A549 (cell line): ENCODE measurements at regions not wholly inside any gene's neighbourhood (a gene's known extent, or its start where the extent isn't known, plus 50 kb on each side); places are given as distances from the start of the nearest gene placed in this dataset.

Source experiments
- CEBPB ChIP-seq, 2 experiments: fragments of >200 bp in 1 of 2; sonication (Bioruptor Twin) in 1 of 2; formaldehyde crosslinking in 1 of 2; IDR thresholded peaks; 2 replicates each; pipeline ENCODE4 v1.6.1; 2012 to 2016
- CTCF ChIP-seq: fragments of >200 bp; sonication (Bioruptor Twin); formaldehyde crosslinking; IDR thresholded peaks from 3 replicates; pipeline ENCODE4 v1.5.1; 2016
- EP300 ChIP-seq, 2 experiments: fragments of >200 bp; sonication (Bioruptor Twin); formaldehyde crosslinking; IDR thresholded peaks; 2 replicates in 1 of 2; 3 replicates in 1 of 2; pipeline ENCODE4 v1.6.1; 2016 to 2017
- JUN ChIP-seq, 2 experiments: fragments of >200 bp; sonication (Bioruptor Twin); formaldehyde crosslinking; IDR thresholded peaks; 2 replicates in 1 of 2; 3 replicates in 1 of 2; pipeline ENCODE4 v1.6.1; 2016 to 2017
- MAFK ChIP-seq: fragments of 450-650 bp; IDR thresholded peaks from 2 replicates; pipeline ENCODE4 v1.6.1; 2014; ENCODE audit not compliant: partially characterized antibody
- POLR2A ChIP-seq: IDR thresholded peaks from 2 replicates; pipeline ENCODE4 v1.6.1; 2012; ENCODE audit warnings: mild to moderate bottlenecking, low read length
- RAD21 ChIP-seq, 2 experiments: fragments of >200 bp in 1 of 2; sonication (Bioruptor Twin) in 1 of 2; formaldehyde crosslinking in 1 of 2; IDR thresholded peaks in 1 of 2; conservative IDR thresholded peaks in 1 of 2; 2 replicates in 1 of 2; 3 replicates in 1 of 2; pipeline ENCODE4 v1.6.1; 2012 to 2018; ENCODE audit warnings: inconsistent platforms in 1 of 2
- RNF2 ChIP-seq: fragments of 200-600 bp; sonication (generic); IDR thresholded peaks from 2 replicates; pipeline ENCODE4 v1.6.1; 2016; ENCODE audit warnings: low read depth, mild to moderate bottlenecking, antibody characterized with exemption, moderate library complexity, borderline replicate concordance
- SMC3 ChIP-seq: fragments of >200 bp; sonication (Bioruptor Twin); formaldehyde crosslinking; IDR thresholded peaks from 3 replicates; pipeline ENCODE4 v1.6.1; 2018; ENCODE audit warnings: inconsistent platforms
- ZNF302 ChIP-seq: fragments of 250-450 bp; sonication (Bioruptor Pico); IDR thresholded peaks from 2 replicates; pipeline ENCODE4 v1.9.0; 2021; ENCODE audit warnings: inconsistent platforms, mild to moderate bottlenecking, moderate library complexity
- TF ChIP-seq, protein P1 (sequence below): IDR thresholded peaks from 2 replicates; pipeline ENCODE4 v1.6.1; 2012; ENCODE audit warnings: low read depth, borderline replicate concordance
- TF ChIP-seq, protein P2 (sequence below): fragments of 450-650 bp; IDR thresholded peaks from 2 replicates; pipeline ENCODE4 v1.6.1; 2014; ENCODE audit warnings: antibody characterized with exemption

DNA sequence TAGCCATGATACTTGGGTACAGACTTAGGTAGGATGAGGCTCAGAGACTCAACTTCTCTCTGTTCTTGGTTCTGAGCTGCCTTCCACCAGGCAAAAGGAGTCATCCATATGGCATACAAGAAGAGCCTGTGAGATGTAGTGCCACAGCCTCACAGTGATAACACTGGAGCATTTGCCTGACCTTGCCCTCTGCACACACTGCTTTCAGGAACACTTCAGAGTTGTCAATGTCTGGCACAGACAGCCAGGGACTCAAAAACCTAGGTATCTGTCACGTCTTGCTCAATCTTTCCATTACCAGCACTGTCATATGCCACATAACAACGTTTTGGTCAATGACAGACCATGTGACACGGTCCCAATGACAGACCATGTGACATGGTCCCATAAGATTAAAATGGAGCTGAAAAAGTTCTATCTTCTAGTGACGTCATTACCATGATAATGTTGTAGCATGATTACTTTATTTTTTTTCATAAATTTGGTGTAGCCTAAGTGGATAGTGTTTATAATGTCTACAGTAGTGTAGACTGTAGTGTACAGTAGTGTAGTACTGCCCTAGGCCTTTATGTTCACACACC, 199.9 kb upstream of the CTTNBP2NL start:
- TF ChIP-seq MAFK (no peak), CTCF (no peak), RNF2 (no peak), JUN (IDR thresholded peaks at IDR 0.05) (no peak), EP300 (IDR thresholded peaks at IDR 0.05) (no peak), RAD21 (conservative IDR thresholded peaks at IDR 0.05 in 1 of 2, IDR thresholded peaks at IDR 0.05 in 1 of 2) (no peak), CEBPB (IDR thresholded peaks at IDR 0.05) (no peak), SMC3 (no peak), ZNF302 (no peak), POLR2A (no peak)
- TF ChIP-seq, protein P1, sequence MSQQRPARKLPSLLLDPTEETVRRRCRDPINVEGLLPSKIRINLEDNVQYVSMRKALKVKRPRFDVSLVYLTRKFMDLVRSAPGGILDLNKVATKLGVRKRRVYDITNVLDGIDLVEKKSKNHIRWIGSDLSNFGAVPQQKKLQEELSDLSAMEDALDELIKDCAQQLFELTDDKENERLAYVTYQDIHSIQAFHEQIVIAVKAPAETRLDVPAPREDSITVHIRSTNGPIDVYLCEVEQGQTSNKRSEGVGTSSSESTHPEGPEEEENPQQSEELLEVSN = no peak
- TF ChIP-seq, protein P2, sequence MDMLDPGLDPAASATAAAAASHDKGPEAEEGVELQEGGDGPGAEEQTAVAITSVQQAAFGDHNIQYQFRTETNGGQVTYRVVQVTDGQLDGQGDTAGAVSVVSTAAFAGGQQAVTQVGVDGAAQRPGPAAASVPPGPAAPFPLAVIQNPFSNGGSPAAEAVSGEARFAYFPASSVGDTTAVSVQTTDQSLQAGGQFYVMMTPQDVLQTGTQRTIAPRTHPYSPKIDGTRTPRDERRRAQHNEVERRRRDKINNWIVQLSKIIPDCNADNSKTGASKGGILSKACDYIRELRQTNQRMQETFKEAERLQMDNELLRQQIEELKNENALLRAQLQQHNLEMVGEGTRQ = 0 out of 2 replicates have a peak, but pooled peaks have one; percentile 27
